A172 (cell line): ENCODE measurements at regions not wholly inside any gene's neighbourhood (a gene's known extent, or its start where the extent isn't known, plus 50 kb on each side); places are given as distances from the start of the nearest gene placed in this dataset.
A peak's percentile ranks its signal among the peaks of the same experiment; 100 is the strongest.

Source experiments
- DNase-seq: peaks from one replicate; pipeline ENCODE4 v3.0.0-alpha.2; 2015; ENCODE audit warnings: low spot score

GRCh38 chr7:12074889-12075288 lies 136.2 kb upstream of the TMEM106B start:
- DNase-seq, result no peak

DNA sequence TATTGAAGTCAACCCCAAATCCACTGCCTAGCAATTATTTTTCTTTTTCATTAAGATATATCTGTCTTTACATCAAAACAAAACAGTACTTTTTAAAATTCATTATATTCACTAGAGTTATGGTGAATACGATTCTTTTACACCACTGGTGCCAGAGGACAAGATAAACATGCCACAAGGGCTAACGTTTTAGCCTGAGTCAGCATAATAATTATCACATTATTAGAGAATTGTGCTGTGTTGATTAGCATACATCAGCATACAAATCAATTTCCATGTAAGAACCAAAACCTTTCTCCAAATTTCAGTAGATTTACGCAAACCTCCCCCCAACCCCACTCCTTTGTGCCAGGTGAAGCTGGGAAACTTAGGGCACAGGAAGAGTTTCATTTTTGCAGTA lies 131.1 kb upstream of the TMEM106B start:
- DNase-seq, result no peak

DNA sequence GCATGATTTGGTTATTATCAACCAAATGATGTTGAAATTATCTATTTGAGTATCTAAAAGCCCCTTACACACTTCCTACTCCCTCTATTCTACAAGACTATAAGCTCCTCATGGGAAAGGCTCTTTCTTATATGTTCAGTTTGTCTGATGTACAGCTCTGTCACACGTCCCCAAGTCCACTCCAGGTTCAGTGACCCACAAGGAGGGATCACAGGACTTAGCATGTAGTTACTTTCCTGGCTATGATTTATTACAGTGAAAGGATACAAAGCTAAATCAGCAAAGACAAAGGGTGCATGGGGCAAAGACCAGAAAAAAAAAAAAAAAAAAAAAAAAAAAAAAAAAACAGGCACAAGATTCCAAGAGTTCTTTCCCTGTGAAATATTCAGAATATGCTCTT lies 125.6 kb upstream of the TMEM106B start:
- DNase-seq, result no peak

GRCh38 chr7:12089951-12090756 lies 120.9 kb upstream of the TMEM106B start:
- DNase-seq, result no peak

GRCh38 chr7:12090757-12091221 lies 120.3 kb upstream of the TMEM106B start:
- no peak for DNase-seq

- no peak for DNase-seq
Observed at GRCh38 chr7:12091231-12091630, 119.9 kb upstream of the TMEM106B start.

GRCh38 chr7:12092499-12093130 lies 118.5 kb upstream of the TMEM106B start:
- DNase-seq, result no peak

DNA sequence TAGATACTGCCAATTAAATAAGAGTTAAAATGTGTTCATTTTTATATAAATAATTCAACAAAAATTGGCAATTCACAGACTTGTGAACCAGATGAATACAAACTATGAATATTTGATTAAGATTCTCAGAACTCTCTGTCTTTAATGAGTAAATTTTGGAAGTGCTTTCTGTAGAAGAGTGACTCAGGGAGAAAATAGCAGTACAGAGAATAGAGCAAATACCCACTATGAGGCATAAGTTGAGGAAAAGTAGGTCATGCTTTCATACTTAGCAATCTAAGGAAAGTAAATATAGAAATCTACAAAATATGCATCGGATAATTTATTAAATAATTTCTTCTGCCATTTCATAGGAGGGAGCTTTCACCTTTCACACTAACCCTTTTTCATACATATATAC lies 117.7 kb upstream of the TMEM106B start:
- no peak for DNase-seq

GRCh38 chr7:12094365-12094921 lies 116.7 kb upstream of the TMEM106B start:
- peak; percentile 19 for DNase-seq

- DNase-seq, result no peak
Observed at GRCh38 chr7:12102126-12102525, 109.0 kb upstream of the TMEM106B start.

- no peak for DNase-seq
Observed at GRCh38 chr7:12102527-12102926, 108.6 kb upstream of the TMEM106B start.

GRCh38 chr7:12103948-12104347 lies 107.1 kb upstream of the TMEM106B start:
- DNase-seq, result no peak

DNA sequence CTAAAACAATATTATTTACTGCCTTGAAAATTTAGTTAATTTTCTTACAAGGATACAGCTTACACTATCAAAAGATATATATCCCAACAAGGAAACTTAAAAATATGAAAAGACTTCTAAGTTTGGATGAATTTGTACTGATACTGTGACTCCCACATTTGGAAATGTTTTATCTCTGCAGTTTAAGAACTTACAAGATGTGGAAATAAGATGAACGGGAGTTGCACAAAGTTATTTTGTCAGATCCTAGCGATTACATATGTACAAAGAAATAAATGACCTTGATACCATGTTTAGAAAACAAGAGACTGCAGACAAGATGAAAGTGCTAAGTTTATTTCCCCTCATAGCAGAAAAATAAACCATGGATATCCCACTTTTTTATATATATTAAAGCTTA lies 103.7 kb upstream of the TMEM106B start:
- DNase-seq, result no peak

GRCh38 chr7:12107841-12108254 lies 103.2 kb upstream of the TMEM106B start:
- DNase-seq, result peak; percentile 14

- no peak for DNase-seq
Observed at GRCh38 chr7:12110425-12110824, 100.7 kb upstream of the TMEM106B start.

- no peak for DNase-seq
Observed at GRCh38 chr7:12111422-12112405, 99.4 kb upstream of the TMEM106B start.

DNA sequence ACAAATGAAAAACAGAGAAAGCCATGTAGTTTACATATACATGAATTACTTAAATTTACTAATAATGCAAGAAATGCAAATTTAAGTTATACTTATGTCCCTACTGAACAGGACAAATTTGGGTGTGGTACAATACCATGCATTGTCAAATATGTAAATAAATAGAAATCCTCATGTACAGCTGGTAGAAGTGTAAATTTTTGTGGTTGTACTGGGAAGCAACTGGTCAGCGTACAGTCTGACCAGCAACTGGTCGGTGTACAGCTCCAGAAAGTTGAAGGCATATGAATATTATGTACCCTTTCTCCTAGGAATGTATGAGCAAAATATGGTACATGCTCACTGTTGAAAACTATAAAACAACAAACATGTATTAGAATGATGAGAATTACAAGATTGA lies 93.9 kb upstream of the TMEM106B start:
- no peak for DNase-seq

DNA sequence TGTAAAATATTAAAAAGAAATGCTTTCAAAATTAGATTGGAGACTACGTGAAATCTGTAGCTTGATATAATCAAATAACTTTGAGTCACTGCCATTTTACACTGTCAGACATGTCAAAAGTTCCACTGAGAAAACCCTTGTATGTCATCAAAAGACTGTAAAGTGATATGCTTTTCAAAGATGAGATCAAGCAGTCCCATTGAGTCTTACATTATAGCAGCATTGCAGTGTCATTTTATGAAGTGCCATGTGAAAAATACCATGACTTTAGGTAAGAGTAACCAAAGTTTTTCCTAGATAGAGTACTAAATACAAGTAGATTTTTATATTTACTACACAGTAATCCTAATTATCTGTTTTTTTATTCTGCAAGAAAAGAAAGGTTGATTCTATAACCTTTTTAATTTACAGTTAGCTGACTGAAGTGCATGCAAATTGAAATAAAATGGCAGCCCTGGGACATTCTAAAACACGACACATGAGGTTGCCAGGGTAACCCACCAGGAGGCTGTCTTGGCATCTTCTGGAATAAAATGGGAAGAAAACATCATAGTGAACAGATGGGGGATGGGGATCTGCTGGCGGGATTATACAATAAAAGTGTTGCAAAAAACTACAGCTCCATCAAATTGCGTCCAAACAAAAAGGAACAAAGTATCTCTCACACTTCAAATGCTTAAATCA lies 91.3 kb upstream of the TMEM106B start:
- DNase-seq, result no peak

DNA sequence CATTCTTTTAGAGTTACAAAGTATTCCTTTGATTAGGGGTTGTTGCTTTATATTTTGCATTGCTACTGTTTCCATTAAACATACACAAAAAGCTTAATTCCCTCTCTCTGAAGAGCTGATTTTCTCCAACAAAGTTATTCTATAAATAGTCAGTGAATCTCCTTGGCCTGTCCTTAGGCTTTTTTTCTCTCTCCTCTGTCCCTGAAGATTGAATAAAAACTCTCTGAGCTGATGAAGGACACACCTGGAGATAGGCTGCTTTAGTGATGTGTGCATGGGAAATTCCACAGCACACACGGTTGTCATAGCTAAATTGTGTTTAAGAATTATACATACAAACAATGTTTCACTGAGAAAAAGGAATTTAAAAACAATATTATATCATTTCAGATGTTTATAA lies 90.5 kb upstream of the TMEM106B start:
- DNase-seq, result no peak

GRCh38 chr7:12123172-12123571 lies 87.9 kb upstream of the TMEM106B start:
- DNase-seq, result no peak

GRCh38 chr7:12124028-12124427 lies 87.1 kb upstream of the TMEM106B start:
- no peak for DNase-seq
